ENCODE measurements at regions not wholly inside any gene's neighbourhood (a gene's known extent, or its start where the extent isn't known, plus 50 kb on each side); places are given as distances from the start of the nearest gene placed in this dataset.

DNA sequence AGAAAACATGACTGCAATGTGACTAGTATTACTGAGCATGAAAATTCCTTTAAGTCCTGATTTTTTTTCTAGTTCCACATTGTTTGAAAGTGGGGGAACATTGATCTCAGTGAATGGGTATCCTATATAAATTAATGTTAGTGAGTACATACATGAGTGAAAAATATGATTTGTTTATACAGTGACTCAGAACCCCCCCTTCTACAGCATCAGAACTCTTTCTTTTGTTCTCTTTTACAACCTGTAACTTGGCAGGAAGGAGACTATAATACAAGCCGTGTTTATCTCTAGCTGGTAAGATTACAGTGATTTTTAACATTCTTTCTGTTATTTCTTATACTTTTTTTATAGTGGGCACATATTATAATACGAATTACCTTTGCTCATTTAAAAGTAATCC lies 384.7 kb downstream of the PDCD6IP start:
- Histone ChIP-seq H3K27me3 (no peaks in the 10 kb centered on the region), H3K4me1 (no peaks in the 10 kb centered on the region), H3K9me3 (no peaks in the 10 kb centered on the region), H3K4me3 (no peak overlapping the region), H3K27ac (no peak overlapping the region), H3K36me3 (no peaks in the 10 kb centered on the region)
- TF ChIP-seq, protein P1, sequence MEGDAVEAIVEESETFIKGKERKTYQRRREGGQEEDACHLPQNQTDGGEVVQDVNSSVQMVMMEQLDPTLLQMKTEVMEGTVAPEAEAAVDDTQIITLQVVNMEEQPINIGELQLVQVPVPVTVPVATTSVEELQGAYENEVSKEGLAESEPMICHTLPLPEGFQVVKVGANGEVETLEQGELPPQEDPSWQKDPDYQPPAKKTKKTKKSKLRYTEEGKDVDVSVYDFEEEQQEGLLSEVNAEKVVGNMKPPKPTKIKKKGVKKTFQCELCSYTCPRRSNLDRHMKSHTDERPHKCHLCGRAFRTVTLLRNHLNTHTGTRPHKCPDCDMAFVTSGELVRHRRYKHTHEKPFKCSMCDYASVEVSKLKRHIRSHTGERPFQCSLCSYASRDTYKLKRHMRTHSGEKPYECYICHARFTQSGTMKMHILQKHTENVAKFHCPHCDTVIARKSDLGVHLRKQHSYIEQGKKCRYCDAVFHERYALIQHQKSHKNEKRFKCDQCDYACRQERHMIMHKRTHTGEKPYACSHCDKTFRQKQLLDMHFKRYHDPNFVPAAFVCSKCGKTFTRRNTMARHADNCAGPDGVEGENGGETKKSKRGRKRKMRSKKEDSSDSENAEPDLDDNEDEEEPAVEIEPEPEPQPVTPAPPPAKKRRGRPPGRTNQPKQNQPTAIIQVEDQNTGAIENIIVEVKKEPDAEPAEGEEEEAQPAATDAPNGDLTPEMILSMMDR (IDR thresholded peaks at IDR 0.05), result no peak
- intact Hi-C loops (cut with DNase I), result no loop called here
- DNase-seq (ENCODE audit: low spot score in 2 of 2), result no peak

DNA sequence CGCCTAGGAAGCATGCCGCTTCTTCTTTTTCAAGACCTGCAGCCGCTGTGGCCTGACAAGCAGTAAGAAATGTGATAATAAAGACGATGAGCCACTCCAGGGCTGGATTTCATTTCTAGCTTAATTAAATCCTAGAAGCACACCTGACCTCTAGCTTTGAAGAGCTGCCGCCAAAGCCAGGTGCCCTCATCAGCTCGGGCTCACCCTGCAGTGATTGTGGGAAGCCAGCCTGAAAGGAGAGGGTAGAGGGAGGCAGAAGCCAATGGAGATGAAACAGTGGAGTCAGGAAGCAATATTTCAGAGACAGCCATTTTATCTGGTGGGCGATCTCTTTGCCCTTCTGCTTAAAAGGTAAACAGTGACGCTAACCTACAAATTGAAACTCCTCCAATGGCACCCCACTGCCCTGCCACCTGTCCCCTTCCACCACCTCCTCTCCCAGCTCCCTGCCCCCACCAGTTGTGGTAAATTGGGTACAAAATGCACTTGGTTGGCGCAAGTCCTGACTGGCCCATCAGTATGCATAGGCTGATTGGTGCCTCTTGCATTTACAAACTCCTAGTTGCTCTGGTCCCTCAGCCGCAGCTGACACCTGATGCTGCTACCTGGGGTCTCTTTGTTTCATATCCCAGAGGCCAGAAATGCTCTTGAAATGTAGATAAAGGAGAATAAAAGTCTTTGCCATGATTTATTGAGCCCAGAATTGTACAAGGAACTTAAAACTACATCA lies 385.3 kb downstream of the PDCD6IP start:
- Histone ChIP-seq H3K27ac (no peak overlapping the region), H3K4me1 (no peaks in the 10 kb centered on the region), H3K9me3 (no peaks in the 10 kb centered on the region), H3K4me3 (no peak overlapping the region), H3K36me3 (no peaks in the 10 kb centered on the region), H3K27me3 (no peaks in the 10 kb centered on the region)
- no peak for DNase-seq (ENCODE audit: low spot score in 2 of 2)
- TF ChIP-seq, protein P1 (IDR thresholded peaks at IDR 0.05), result no peak
- intact Hi-C loops (cut with DNase I), result no loop called here

DNA sequence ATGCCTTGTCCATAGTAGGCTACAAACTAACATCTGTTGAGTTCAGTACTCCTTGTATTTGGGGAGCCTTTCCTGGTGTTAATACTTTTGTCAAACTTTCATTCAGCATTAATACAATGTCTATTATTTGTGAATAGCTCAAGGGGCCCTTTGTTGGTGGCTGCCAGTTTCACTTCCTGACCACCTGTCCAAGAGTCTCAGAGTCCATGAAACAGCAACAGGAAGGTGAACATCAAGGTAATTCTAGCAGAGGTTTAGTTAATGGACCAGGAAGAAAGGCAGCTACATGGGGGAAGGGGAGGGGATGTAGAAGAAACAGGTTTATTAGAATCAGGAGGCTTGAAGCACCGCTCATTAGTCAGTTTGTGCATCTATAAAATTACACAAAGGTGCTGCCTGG lies 386.9 kb downstream of the PDCD6IP start:
- Histone ChIP-seq H3K9me3 (no peaks in the 10 kb centered on the region), H3K27ac (no peak overlapping the region), H3K27me3 (no peaks in the 10 kb centered on the region), H3K4me1 (no peaks in the 10 kb centered on the region), H3K36me3 (no peaks in the 10 kb centered on the region), H3K4me3 (no peak overlapping the region)
- TF ChIP-seq, protein P1 (IDR thresholded peaks at IDR 0.05), result no peak
- DNase-seq (ENCODE audit: low spot score in 2 of 2), result no peak
- intact Hi-C loops (cut with DNase I), result no loop called here

DNA sequence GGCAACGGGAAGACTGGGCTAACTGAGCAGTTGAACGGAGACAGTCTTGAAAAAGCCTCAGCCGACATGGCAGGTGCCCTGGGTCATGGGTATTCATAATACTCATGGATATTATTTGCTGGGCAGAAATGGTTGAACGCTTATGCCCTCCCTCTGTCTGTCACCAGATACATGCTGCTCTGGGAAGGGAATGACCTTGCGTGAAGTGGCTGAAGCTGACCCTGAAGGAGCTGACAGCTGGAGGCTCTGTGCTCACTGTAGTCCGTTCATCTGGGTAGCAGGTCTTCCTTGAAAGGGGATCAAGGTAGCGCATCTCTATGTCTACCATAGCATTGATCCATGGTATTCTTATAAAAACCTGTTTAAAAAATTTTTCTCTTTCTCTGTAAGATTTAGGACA lies 390.7 kb downstream of the PDCD6IP start:
- DNase-seq (ENCODE audit: low spot score in 2 of 2), result no peak
- Histone ChIP-seq H3K36me3 (no peaks in the 10 kb centered on the region), H3K4me3 (no peak overlapping the region), H3K27ac (no peak overlapping the region), H3K27me3 (no peaks in the 10 kb centered on the region), H3K9me3 (no peaks in the 10 kb centered on the region), H3K4me1 (no peaks in the 10 kb centered on the region)
- intact Hi-C loops (cut with DNase I), result no loop called here
- TF ChIP-seq, protein P1 (IDR thresholded peaks at IDR 0.05), result no peak

DNA sequence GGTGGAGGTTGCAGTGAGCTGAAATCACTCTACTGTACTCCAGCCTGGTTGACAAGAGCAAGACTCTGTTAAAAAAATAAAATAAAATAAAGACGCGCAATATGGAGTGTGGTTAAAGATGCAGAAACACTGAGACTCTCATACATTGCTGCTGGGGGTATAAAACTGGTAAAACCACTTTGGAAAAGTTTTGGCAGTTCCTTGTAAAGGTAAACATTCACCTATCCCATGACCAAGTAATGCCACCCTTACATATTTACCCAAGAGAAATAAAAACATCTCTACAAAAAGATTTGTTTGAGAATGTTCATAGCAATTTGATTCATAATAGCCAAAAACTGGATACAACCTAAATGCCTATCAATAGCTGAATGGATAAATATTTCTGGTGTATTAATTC lies 398.5 kb downstream of the PDCD6IP start:
- Histone ChIP-seq H3K36me3 (no peaks in the 10 kb centered on the region), H3K9me3 (no peaks in the 10 kb centered on the region), H3K4me1 (no peaks in the 10 kb centered on the region), H3K4me3 (no peak overlapping the region), H3K27ac (no peak overlapping the region), H3K27me3 (no peaks in the 10 kb centered on the region)
- TF ChIP-seq, protein P1 (IDR thresholded peaks at IDR 0.05), result no peak
- intact Hi-C loops (cut with DNase I), result no loop called here
- no peak for DNase-seq (ENCODE audit: low spot score in 2 of 2)

DNA sequence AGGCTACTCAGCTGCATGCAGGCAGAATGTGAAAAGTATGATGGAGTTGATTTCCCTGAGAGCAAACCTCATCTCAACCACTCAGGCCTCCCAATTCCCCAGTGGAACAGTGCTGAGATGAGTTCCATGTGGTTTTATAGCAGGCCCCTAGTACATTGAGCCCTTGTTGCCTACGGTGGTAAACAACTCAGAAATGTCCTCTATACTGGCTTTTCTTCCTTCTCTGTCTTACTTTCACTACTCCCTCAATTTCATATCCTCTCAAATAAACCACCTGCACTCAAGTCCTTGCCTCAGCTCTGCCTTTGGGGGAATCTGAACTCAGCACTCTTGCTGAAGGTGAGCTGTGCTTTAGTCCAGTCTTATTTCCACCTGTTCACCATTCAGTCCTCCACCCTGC lies 399.9 kb downstream of the PDCD6IP start:
- Histone ChIP-seq H3K4me1 (no peaks in the 10 kb centered on the region), H3K4me3 (no peak overlapping the region), H3K27ac (no peak overlapping the region), H3K9me3 (no peaks in the 10 kb centered on the region), H3K36me3 (no peaks in the 10 kb centered on the region), H3K27me3 (no peaks in the 10 kb centered on the region)
- intact Hi-C loops (cut with DNase I), result no loop called here
- TF ChIP-seq, protein P1 (IDR thresholded peaks at IDR 0.05), result no peak
- no peak for DNase-seq (ENCODE audit: low spot score in 2 of 2)

All from ascending aorta (tissue), 2 donors.